ENCODE measurements at regions not wholly inside any gene's neighbourhood (a gene's known extent, or its start where the extent isn't known, plus 50 kb on each side); places are given as distances from the start of the nearest gene placed in this dataset.

- H3K27ac ChIP-seq, result no peak overlapping the region
- no peaks in the 10 kb centered on the region for H3K9me3 ChIP-seq (replicated peaks in 1 of 3)
- no peaks in the 10 kb centered on the region for H3K4me1 ChIP-seq (replicated peaks in 1 of 2)
- TF ChIP-seq POLR2A (IDR thresholded peaks at IDR 0.05), result no peak
- no peak for TF ChIP-seq CTCF (IDR thresholded peaks at IDR 0.05)
- H3K36me3 ChIP-seq (replicated peaks in 1 of 2), result no peaks in the 10 kb centered on the region
- no peaks in the 10 kb centered on the region for H3K27me3 ChIP-seq
- DNase-seq, result no peak
- intact Hi-C loops (cut with DNase I), result no loop called here
- WGBS, 4 donors, result 78 to 84% (median 81%) methylated on average over 10 to 17 of the region's 17 CpGs
- H3K4me3 ChIP-seq, result no peak overlapping the region
These were observed 328.5 kb upstream of the TLE3 start for GRCh38 chr15:70426096-70426821.

GRCh38 chr15:70424937-70425411 lies 327.3 kb upstream of the TLE3 start:
- TF ChIP-seq CTCF (IDR thresholded peaks at IDR 0.05) (no peak), POLR2A (IDR thresholded peaks at IDR 0.05) (no peak)
- intact Hi-C loops (cut with DNase I), result no loop called here
- 33 to 41% (median 37%) methylated on average over 4 of the region's 4 CpGs for WGBS, 4 donors

GRCh38 chr15:70423267-70423666 lies 325.6 kb upstream of the TLE3 start:
- no peaks in the 10 kb centered on the region for H3K4me1 ChIP-seq (replicated peaks in 1 of 2)
- H3K36me3 ChIP-seq (replicated peaks in 1 of 2), result no peaks in the 10 kb centered on the region
- peaks cover 5% of the 10 kb centered on the region for H3K27me3 ChIP-seq
- intact Hi-C loops (cut with DNase I), result no loop called here
- H3K9me3 ChIP-seq (replicated peaks in 1 of 3), result no peaks in the 10 kb centered on the region
- TF ChIP-seq POLR2A (IDR thresholded peaks at IDR 0.05), result no peak
- TF ChIP-seq CTCF (IDR thresholded peaks at IDR 0.05), result no peak
- H3K4me3 ChIP-seq, result no peak overlapping the region
- 66 to 81% (median 70%) methylated on average over 2 of the region's 2 CpGs for WGBS, 4 donors
- DNase-seq, result no peak
- H3K27ac ChIP-seq, result no peak overlapping the region

More at GRCh38 chr15:70424937-70425411, 327.3 kb upstream of the TLE3 start:
- no peaks in the 10 kb centered on the region for H3K36me3 ChIP-seq (replicated peaks in 1 of 2)
- H3K27me3 ChIP-seq, result peaks cover 5% of the 10 kb centered on the region
- H3K9me3 ChIP-seq (replicated peaks in 1 of 3), result no peaks in the 10 kb centered on the region
- H3K27ac ChIP-seq, result no peak overlapping the region
- H3K4me3 ChIP-seq, result no peak overlapping the region
- H3K4me1 ChIP-seq (replicated peaks in 1 of 2), result no peaks in the 10 kb centered on the region
- DNase-seq, result no peak

- intact Hi-C loops (cut with DNase I), result no loop called here
- WGBS, 4 donors, result 79 to 89% (median 81%) methylated on average over 4 of the region's 4 CpGs
- Histone ChIP-seq H3K4me1 (replicated peaks in 1 of 2) (no peaks in the 10 kb centered on the region), H3K36me3 (replicated peaks in 1 of 2) (no peaks in the 10 kb centered on the region), H3K9me3 (replicated peaks in 1 of 3) (no peaks in the 10 kb centered on the region), H3K27me3 (peaks cover 5% of the 10 kb centered on the region), H3K4me3 (no peak overlapping the region), H3K27ac (no peak overlapping the region)
- no peak for TF ChIP-seq CTCF (IDR thresholded peaks at IDR 0.05)
- TF ChIP-seq POLR2A (IDR thresholded peaks at IDR 0.05), result no peak
- DNase-seq, result no peak
These were observed 324.6 kb upstream of the TLE3 start for GRCh38 chr15:70422342-70422741.
